ENCODE measurements at regions not wholly inside any gene's neighbourhood (a gene's known extent, or its start where the extent isn't known, plus 50 kb on each side); places are given as distances from the start of the nearest gene placed in this dataset.

- 92% methylated on average over 5 of the region's 5 CpGs for WGBS (ENCODE audit: insufficient coverage)
- no peaks in the 10 kb centered on the region for H3K27me3 ChIP-seq (ENCODE audit: control insufficient read depth, insufficient read depth, low read length)
- no peaks in the 10 kb centered on the region for H3K36me3 ChIP-seq (ENCODE audit: control insufficient read depth, insufficient read depth, low read length)
- no peak overlapping the region for H3K27ac Mint-ChIP-seq
- DNase-seq (no peak), ATAC-seq (no peak)
- H3K9me3 ChIP-seq (ENCODE audit: control insufficient read depth, insufficient read depth, low read length), result no peaks in the 10 kb centered on the region
- H3K4me3 ChIP-seq (ENCODE audit: low read length), result no peak overlapping the region
- H3K4me1 ChIP-seq (ENCODE audit: control insufficient read depth, insufficient read depth, low read length), result no peaks in the 10 kb centered on the region
- H3K36me3 Mint-ChIP-seq, result no peaks in the 10 kb centered on the region
- intact Hi-C loops (cut with micrococcal nuclease), result no loop called here
- H3K27ac ChIP-seq (ENCODE audit: low read length), result no peak overlapping the region
- TF ChIP-seq CTCF (IDR thresholded peaks at IDR 0.05), result no peak
- H3K27me3 Mint-ChIP-seq (ENCODE audit: low read depth in 2 of 2), result peaks cover 8 to 11% of the 10 kb centered on the region in 2 donors
- H3K9me3 Mint-ChIP-seq, result no peaks in the 10 kb centered on the region
- no peaks in the 10 kb centered on the region for H3K4me1 Mint-ChIP-seq
- H3K4me3 Mint-ChIP-seq, result no peak overlapping the region
Observed at GRCh38 chr2:177024765-177025164, 187.8 kb upstream of the HNRNPA3 start.

GRCh38 chr2:177026253-177026652, 186.3 kb upstream of the HNRNPA3 start:
- H3K36me3 ChIP-seq (ENCODE audit: control insufficient read depth, insufficient read depth, low read length), result no peaks in the 10 kb centered on the region
- H3K4me3 Mint-ChIP-seq, result no peak overlapping the region
- intact Hi-C loops (cut with micrococcal nuclease), result no loop called here
- no peaks in the 10 kb centered on the region for H3K4me1 ChIP-seq (ENCODE audit: control insufficient read depth, insufficient read depth, low read length)
- DNase-seq (no peak), ATAC-seq (no peak)
- no peaks in the 10 kb centered on the region for H3K4me1 Mint-ChIP-seq
- no peaks in the 10 kb centered on the region for H3K9me3 Mint-ChIP-seq
- WGBS (ENCODE audit: insufficient coverage), result 83% methylated on average over 1 of the region's 2 CpGs
- H3K27ac Mint-ChIP-seq, result no peak overlapping the region
- H3K27ac ChIP-seq (ENCODE audit: low read length), result no peak overlapping the region
- H3K4me3 ChIP-seq (ENCODE audit: low read length), result no peak overlapping the region
- no peak for TF ChIP-seq CTCF (IDR thresholded peaks at IDR 0.05)
- H3K36me3 Mint-ChIP-seq, result no peaks in the 10 kb centered on the region
- H3K27me3 ChIP-seq (ENCODE audit: control insufficient read depth, insufficient read depth, low read length), result no peaks in the 10 kb centered on the region
- peaks cover 6 to 9% of the 10 kb centered on the region in 2 donors for H3K27me3 Mint-ChIP-seq (ENCODE audit: low read depth in 2 of 2)
- no peaks in the 10 kb centered on the region for H3K9me3 ChIP-seq (ENCODE audit: control insufficient read depth, insufficient read depth, low read length)

GRCh38 chr2:177026956-177027355, 185.6 kb upstream of the HNRNPA3 start:
- no peaks in the 10 kb centered on the region for H3K4me1 ChIP-seq (ENCODE audit: control insufficient read depth, insufficient read depth, low read length)
- no peak overlapping the region for H3K4me3 ChIP-seq (ENCODE audit: low read length)
- no peak for ATAC-seq
- 80% methylated on average over 2 of the region's 2 CpGs for WGBS (ENCODE audit: insufficient coverage)
- no peaks in the 10 kb centered on the region for H3K27me3 ChIP-seq (ENCODE audit: control insufficient read depth, insufficient read depth, low read length)
- TF ChIP-seq CTCF (IDR thresholded peaks at IDR 0.05), result no peak
- Mint-ChIP-seq H3K27me3 (ENCODE audit: low read depth in 2 of 2) (peaks cover 7 to 14% of the 10 kb centered on the region in 2 donors), H3K36me3 (no peaks in the 10 kb centered on the region), H3K4me1 (no peaks in the 10 kb centered on the region), H3K27ac (no peak overlapping the region), H3K9me3 (no peaks in the 10 kb centered on the region), H3K4me3 (no peak overlapping the region)
- DNase-seq, result no peak
- H3K36me3 ChIP-seq (ENCODE audit: control insufficient read depth, insufficient read depth, low read length), result no peaks in the 10 kb centered on the region
- intact Hi-C loops (cut with micrococcal nuclease), result no loop called here
- H3K27ac ChIP-seq (ENCODE audit: low read length), result no peak overlapping the region
- no peaks in the 10 kb centered on the region for H3K9me3 ChIP-seq (ENCODE audit: control insufficient read depth, insufficient read depth, low read length)

GRCh38 chr2:177028296-177028695, 184.3 kb upstream of the HNRNPA3 start:
- no peak overlapping the region for H3K27ac Mint-ChIP-seq
- H3K36me3 ChIP-seq (ENCODE audit: control insufficient read depth, insufficient read depth, low read length), result no peaks in the 10 kb centered on the region
- DNase-seq (no peak), ATAC-seq (no peak)
- H3K9me3 Mint-ChIP-seq, result no peaks in the 10 kb centered on the region
- intact Hi-C loops (cut with micrococcal nuclease), result no loop called here
- H3K36me3 Mint-ChIP-seq, result no peaks in the 10 kb centered on the region
- no peak overlapping the region for H3K4me3 Mint-ChIP-seq
- no peaks in the 10 kb centered on the region for H3K9me3 ChIP-seq (ENCODE audit: control insufficient read depth, insufficient read depth, low read length)
- H3K4me1 Mint-ChIP-seq, result no peaks in the 10 kb centered on the region
- no peaks in the 10 kb centered on the region for H3K27me3 ChIP-seq (ENCODE audit: control insufficient read depth, insufficient read depth, low read length)
- WGBS (ENCODE audit: insufficient coverage), result 100% methylated on average over 2 of the region's 2 CpGs
- no peak overlapping the region for H3K4me3 ChIP-seq (ENCODE audit: low read length)
- no peak for TF ChIP-seq CTCF (IDR thresholded peaks at IDR 0.05)
- H3K27ac ChIP-seq (ENCODE audit: low read length), result no peak overlapping the region
- H3K27me3 Mint-ChIP-seq (ENCODE audit: low read depth in 2 of 2), result peaks cover 13 to 23% of the 10 kb centered on the region in 2 donors
- no peaks in the 10 kb centered on the region for H3K4me1 ChIP-seq (ENCODE audit: control insufficient read depth, insufficient read depth, low read length)

Measured in natural killer cell (primary cell).